SK-N-SH treated with all-trans-retinoic acid at 6 μM for 48 hours (cell line): ENCODE measurements at regions not wholly inside any gene's neighbourhood (a gene's known extent, or its start where the extent isn't known, plus 50 kb on each side); places are given as distances from the start of the nearest gene placed in this dataset.

Experiments used
- ARNTL ChIP-seq: fragments of 450-650 bp; formaldehyde crosslinking; IDR thresholded peaks from 2 replicates; pipeline ENCODE4 v1.5.0; 2020; ENCODE audit warnings: low read depth, mild to moderate bottlenecking, moderate library complexity, borderline replicate concordance
- ESRRG ChIP-seq: fragments of 250-450 bp; sonication (Bioruptor Pico); IDR thresholded peaks from 2 replicates; pipeline ENCODE4 v1.6.1; 2021; ENCODE audit warnings: mild to moderate bottlenecking
- ISL1 ChIP-seq: fragments of 250-450 bp; sonication (Bioruptor Pico); IDR thresholded peaks from 2 replicates; pipeline ENCODE4 v2.1.2; 2022; ENCODE audit warnings: mild to moderate bottlenecking, moderate library complexity
- OSR1 ChIP-seq: fragments of 250-450 bp; sonication (Bioruptor Pico); IDR thresholded peaks from 2 replicates; pipeline ENCODE4 v1.8.0; 2022; ENCODE audit warnings: moderate library complexity, mild to moderate bottlenecking, inconsistent platforms
- RARB ChIP-seq: fragments of 250-450 bp; sonication (Bioruptor Pico); IDR thresholded peaks from 2 replicates; pipeline ENCODE4 v1.8.0; 2021; ENCODE audit warnings: mild to moderate bottlenecking, moderate library complexity
- TCF4 ChIP-seq: fragments of 250-450 bp; sonication (Bioruptor Pico); IDR thresholded peaks from 2 replicates; pipeline ENCODE4 v1.8.0; 2021; ENCODE audit warnings: mild to moderate bottlenecking, moderate library complexity, borderline replicate concordance
- TOX ChIP-seq: fragments of 250-450 bp; sonication (Bioruptor Pico); IDR thresholded peaks from 2 replicates; pipeline ENCODE4 v1.8.0; 2021; ENCODE audit warnings: mild to moderate bottlenecking, moderate library complexity, borderline replicate concordance
- ZFP3 ChIP-seq: fragments of 250-450 bp; sonication (Bioruptor Pico); IDR thresholded peaks from 2 replicates; pipeline ENCODE4 v1.5.0; 2020; ENCODE audit warnings: mild to moderate bottlenecking, moderate library complexity
- TF ChIP-seq, protein P1 (sequence below): fragments of 250-450 bp; sonication (Bioruptor Pico); IDR thresholded peaks from 2 replicates; pipeline ENCODE4 v1.5.1; 2020; ENCODE audit warnings: low read depth, mild to moderate bottlenecking, moderate library complexity
- TF ChIP-seq, protein P2 (sequence below): fragments of 250-450 bp; sonication (Bioruptor Pico); IDR thresholded peaks from 2 replicates; pipeline ENCODE4 v1.8.0; 2020; ENCODE audit warnings: mild to moderate bottlenecking, moderate library complexity, borderline replicate concordance

DNA sequence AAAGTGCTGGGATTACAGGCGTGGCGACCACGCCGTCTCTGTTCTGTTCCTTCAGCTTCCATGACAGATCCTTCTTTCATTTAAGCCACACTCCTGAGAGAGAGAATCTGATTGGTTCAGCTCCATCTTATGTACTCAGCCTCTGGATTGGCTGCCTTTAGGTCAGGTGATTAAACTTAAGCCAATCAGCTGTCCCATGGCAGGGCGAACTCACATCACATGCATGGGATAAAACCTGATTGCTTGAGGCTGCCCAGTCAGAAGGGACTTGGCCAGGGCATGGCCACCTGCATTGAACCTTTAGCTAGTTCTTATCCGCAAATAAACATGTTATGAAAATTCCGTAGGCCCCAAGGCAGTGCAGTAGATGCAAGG is 274.2 kb downstream of the SUDS3 start:
- TF ChIP-seq ARNTL (CRISPR knock-in tag): no peak
- TF ChIP-seq, protein P1, sequence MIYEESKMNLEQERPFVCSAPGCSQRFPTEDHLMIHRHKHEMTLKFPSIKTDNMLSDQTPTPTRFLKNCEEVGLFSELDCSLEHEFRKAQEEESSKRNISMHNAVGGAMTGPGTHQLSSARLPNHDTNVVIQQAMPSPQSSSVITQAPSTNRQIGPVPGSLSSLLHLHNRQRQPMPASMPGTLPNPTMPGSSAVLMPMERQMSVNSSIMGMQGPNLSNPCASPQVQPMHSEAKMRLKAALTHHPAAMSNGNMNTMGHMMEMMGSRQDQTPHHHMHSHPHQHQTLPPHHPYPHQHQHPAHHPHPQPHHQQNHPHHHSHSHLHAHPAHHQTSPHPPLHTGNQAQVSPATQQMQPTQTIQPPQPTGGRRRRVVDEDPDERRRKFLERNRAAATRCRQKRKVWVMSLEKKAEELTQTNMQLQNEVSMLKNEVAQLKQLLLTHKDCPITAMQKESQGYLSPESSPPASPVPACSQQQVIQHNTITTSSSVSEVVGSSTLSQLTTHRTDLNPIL: no peak
- no peak for TF ChIP-seq RARB (CRISPR knock-in tag)
- TF ChIP-seq ISL1 (CRISPR knock-in tag): no peak
- no peak for TF ChIP-seq TOX (CRISPR knock-in tag)
- TF ChIP-seq ESRRG (CRISPR knock-in tag): no peak
- TF ChIP-seq, protein P2, sequence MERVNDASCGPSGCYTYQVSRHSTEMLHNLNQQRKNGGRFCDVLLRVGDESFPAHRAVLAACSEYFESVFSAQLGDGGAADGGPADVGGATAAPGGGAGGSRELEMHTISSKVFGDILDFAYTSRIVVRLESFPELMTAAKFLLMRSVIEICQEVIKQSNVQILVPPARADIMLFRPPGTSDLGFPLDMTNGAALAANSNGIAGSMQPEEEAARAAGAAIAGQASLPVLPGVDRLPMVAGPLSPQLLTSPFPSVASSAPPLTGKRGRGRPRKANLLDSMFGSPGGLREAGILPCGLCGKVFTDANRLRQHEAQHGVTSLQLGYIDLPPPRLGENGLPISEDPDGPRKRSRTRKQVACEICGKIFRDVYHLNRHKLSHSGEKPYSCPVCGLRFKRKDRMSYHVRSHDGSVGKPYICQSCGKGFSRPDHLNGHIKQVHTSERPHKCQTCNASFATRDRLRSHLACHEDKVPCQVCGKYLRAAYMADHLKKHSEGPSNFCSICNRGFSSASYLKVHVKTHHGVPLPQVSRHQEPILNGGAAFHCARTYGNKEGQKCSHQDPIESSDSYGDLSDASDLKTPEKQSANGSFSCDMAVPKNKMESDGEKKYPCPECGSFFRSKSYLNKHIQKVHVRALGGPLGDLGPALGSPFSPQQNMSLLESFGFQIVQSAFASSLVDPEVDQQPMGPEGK (CRISPR knock-in tag): no peak
- TF ChIP-seq OSR1 (CRISPR knock-in tag): no peak
- TF ChIP-seq ZFP3 (CRISPR knock-in tag): no peak
- TF ChIP-seq TCF4 (CRISPR knock-in tag): no peak
